Loucy (cell line): ENCODE measurements at regions not wholly inside any gene's neighbourhood (a gene's known extent, or its start where the extent isn't known, plus 50 kb on each side); places are given as distances from the start of the nearest gene placed in this dataset.

Experiments used
- CTCF ChIP-seq: fragments of 200-600 bp; sonication (generic); conservative IDR thresholded peaks from 2 replicates; pipeline ENCODE4 v1.5.1; 2014; ENCODE audit warnings: mild to moderate bottlenecking, antibody characterized with exemption, low read length
- EZH2phosphoT487 ChIP-seq: fragments of 200-600 bp; IDR thresholded peaks from 2 replicates; pipeline ENCODE4 v1.6.1; 2018; ENCODE audit warnings: antibody characterized with exemption, mild to moderate bottlenecking, moderate library complexity, borderline replicate concordance

DNA sequence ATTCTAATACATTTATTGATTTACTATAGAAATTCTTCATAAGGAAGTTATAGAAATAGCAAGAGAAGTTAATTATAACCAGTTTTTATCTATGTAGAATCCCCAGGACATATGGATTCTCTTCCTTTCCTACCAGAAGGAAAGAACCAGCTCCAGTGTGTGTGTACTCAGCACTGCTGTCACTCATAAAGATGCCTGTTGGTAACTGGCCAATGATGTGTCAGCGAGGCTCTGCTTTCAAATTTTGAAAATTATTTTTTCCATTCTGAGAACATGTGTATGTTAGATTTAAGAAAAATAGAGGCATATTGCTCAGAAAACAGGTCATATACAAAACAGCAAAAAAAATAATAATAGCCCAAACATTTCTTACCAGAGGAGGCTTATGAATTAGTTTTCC, 814.8 kb upstream of the IGFBP7 start:
- TF ChIP-seq CTCF (no peak), EZH2phosphoT487 (no peak)
